HG02938 (cell line): ENCODE measurements at regions not wholly inside any gene's neighbourhood (a gene's known extent, or its start where the extent isn't known, plus 50 kb on each side); places are given as distances from the start of the nearest gene placed in this dataset.

ENCODE experiments used
- ATAC-seq: cut with Tn5 transposase; IDR thresholded peaks from one replicate; pipeline ENCODE4 v1.9.1; 2021; ENCODE audit warnings: mild to moderate bottlenecking, moderate library complexity; ENCODE audit not compliant: unreplicated experiment

DNA sequence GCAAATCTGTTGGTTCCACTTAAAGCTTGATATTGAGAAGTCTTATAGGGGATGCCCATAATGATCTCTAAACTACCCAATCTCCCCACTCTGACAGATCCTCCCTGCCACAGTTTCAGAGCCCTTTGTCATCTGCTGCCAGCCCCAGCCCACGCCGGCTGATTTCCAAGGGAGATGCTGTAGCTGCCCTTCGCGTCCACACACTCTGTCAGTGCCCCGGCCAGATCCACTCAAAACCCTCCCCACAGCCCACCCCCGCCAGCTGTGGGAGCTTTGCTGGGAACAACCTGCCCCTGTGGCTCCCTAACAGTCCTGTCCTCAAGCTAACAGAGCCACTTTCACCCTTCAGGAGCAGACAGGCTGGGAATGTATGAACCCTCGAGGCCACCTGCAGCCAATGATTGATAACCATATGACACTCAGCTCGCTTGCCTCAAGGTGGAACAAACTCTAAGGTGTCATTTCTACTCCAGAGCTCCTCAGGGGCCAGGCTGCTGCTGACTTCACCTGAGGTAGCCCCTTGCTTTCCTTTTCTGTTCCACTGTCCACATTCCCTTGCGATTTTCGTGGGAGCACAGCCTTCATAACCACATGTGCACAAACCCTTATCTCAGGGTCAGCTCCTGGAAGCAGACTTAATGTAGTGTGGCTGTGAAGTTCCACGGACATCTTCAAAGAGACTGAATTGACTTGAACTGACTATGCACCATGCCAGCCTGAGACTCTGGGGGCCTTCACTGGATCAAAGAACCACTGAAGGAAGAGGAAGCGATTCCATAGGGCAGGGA lies 92.6 kb upstream of the LGALSL start:
- ATAC-seq = no peak

DNA sequence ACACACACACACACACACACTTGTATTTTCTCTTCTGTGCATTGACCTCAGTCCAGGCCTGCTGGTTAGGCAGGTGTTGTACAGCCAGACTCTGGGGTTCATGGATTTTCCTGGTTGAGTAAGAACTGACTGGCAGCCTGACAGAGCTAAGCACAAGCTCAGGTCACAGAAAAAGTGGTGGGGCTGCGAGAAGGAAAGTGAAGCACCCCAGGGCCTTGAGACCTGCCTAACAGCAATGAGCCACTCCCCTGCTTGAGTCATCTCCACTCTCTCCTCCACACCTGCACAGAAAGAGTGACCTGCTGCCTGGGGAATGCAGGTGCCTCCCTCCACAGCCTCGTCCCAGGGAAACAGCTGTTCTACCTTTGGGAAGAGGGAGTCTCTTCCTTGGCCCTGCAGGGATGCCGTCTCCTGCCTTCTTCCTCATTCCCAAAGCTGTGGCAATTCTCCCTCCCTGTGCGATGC lies 91.4 kb upstream of the LGALSL start:
- no peak for ATAC-seq

GRCh38 chr2:64363140-64363539 lies 90.8 kb upstream of the LGALSL start:
- no peak for ATAC-seq

DNA sequence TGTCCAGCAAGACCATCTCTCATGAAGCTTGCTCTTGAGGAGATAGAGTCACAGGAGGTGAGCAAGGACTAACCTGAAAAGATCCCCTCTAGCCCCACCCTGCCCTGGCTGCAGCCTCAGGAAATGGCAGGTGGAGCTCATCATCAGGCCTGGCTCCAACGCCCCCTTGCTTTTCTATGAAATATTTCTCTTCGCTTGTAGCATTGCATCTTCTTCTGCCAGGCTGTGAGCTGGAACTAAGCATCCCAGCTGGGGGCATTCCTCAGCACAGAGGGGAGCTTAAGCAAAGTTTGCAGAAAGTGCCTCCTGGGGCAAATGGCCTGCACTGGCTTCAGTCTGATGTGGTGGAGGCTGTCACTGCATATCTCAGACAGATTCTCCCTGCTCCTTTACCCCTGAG lies 90.1 kb upstream of the LGALSL start:
- no peak for ATAC-seq

DNA sequence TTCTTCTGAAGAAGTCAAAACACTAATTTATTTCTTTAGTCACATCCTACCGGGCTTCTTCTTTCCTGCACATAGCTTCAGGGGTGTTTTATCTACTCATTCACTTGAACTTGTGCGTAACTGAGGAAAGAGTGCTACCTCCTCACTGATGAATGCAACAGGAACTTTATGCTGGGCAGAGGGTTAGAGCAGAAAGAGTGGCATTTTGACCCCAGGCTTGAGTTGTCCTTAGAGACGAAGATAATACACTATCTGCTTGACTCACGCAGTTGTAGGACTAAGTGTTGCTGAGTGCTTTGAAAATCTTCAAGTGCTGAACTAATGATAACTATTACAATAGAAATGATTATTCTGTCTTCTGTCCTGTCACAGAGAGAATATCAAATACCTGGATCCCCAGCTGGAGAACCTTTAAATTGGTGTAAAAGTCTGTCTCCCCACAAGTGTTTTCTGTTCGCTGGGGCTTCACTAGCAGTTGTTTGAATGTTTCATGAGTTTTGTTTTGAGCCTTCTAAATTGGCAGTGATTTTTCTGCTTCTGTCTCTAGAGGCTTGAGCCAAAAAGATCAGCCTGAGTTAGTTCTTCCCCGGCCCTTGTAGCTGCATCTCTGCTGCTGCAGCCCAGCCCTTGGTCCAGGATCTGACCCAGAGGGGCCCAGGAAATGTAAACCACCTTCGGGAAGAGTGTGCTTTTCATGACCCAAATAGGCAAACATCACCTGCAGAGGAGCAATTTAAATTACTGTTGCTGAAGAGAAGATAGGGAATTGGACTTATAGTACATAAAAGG lies 86.3 kb upstream of the LGALSL start:
- no peak for ATAC-seq

- ATAC-seq = no peak
Measured at GRCh38 chr2:64369706-64370105, 84.3 kb upstream of the LGALSL start.

- ATAC-seq = no peak
Measured at GRCh38 chr2:64371727-64372126, 82.2 kb upstream of the LGALSL start.

DNA sequence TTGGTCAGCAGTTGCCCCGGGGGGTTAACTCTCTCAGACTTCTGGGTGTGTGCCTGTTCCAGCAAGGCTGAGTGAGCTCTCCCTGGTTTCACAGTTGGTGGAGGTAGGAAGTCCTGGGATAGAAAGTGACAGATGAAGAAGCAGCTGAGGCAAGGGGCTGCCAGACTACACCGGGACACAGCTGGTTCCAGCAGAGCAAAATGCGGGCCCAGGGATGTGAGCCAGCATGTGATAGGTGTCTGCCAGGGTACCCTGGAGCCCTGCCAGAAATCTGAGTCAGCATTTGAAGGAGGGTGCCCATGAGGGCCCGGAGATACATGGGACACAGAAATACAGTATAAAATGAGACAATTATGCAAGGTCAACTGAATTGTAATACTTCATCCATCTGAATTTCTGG lies 79.3 kb upstream of the LGALSL start:
- no peak for ATAC-seq

DNA sequence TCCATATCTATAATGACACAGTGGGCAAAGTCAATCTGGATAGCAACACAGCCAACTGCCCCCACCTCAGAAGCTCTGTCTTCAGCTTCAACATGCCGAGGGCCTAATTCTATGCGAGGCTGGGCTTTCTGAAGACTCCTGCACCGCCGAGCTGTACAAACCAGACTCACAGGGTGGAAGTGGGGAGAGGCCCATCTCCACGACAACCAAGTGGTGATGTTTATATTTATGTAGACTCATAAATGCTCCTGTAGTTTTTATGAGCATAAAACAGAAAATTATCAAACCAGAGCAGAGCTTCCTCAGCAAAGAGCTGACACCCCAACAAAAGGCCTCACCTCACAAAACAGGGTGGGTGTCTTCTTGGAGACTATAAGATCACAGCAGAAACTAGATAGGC lies 77.0 kb upstream of the LGALSL start:
- ATAC-seq = no peak

DNA sequence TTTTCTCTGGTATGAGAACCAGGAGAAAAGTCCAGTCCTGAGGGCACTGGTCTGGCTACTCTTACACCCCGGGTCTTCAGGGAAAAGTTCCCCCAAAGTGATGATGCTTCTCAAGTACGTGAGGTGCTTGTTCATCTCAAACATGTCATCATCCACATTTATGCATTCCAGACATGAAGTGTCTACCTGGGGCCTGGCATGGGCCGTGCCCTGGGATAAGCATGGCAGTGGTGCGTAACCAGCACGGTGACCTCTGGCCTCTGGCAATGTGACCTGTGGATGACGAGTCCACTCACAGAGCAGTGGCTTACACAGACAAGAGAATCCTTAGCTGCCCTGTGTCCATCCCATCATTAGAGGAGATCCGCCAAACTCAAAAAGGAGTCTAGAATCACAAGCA lies 74.8 kb upstream of the LGALSL start:
- no peak for ATAC-seq

GRCh38 chr2:64380853-64381527 lies 73.0 kb upstream of the LGALSL start:
- no peak for ATAC-seq

- no peak for ATAC-seq
Measured at GRCh38 chr2:64383016-64383591, 70.9 kb upstream of the LGALSL start.

DNA sequence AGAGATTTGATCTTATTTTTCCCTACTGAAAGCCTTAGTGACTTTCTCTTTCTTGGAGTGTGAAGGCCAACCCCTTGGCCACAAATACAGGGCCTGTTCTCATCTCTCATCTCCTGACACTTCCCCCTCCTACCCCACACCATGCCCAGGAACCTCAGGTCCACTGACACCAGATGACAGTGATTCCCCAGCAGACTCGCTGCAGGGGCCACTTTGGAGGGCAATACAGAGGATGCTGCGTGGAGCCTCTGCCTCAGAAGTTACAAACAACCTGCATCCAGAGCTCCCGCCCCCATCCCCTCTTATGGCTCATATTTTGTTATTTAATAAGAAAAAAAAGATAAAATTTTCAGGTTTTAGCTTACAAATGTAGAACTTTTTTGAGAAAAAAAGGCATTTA lies 70.1 kb upstream of the LGALSL start:
- no peak for ATAC-seq

DNA sequence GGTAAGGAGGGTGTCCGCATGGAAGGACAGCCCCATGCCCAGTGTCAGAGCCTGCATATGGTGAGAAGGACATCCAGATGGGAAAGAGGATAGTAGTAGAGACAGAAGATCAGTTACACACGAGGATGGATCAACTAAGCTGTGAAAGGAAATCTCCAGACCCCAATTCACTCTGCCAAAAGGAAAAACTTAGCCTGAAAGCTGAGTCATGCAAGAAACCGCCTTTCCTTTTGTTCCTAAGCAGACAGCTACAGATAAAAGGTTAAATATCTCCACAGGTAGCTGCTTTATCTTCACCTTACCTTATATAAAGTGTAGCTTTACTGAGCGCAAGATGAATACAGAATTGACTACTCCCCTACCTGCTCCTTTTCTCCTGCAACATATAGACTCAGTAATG lies 67.3 kb upstream of the LGALSL start:
- ATAC-seq = no peak

DNA sequence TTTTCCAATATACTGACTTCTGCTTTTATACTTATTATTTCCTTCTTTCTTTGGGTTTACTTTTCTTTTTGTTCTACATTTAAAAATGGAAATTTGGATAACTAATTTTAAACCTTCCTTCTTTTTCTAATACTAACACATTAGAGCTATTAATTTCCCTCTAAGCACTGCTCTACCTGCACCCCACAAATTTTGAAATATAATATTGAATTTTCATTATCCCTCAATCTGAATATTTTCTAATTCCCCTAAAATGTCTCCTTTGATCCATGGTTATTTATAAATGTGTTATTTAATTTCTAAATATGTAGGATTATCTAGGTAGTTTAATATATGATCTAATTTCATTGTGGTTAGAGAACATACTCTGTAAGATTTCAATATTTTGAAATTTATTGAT lies 63.4 kb upstream of the LGALSL start:
- ATAC-seq = no peak

DNA sequence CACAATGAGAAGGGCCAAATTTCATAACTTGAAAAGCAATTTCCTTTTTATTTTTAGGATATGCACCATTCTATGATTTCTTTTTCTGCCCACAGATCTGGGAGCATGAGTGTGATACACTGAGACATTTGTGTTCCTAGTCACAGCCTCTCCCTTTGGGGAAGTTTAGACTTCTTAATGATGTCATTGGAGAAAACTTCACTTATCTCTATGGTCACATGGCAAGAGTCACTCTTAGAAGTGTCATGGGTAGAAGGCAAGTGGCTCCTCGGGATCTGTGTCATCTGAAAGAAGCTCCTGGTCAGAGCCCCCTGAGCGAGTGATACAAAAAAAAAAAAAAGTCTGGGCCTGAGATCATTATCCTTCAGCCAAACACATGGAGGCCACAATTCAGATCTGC lies 62.5 kb upstream of the LGALSL start:
- no peak for ATAC-seq

- ATAC-seq = no peak
Measured at GRCh38 chr2:64391940-64392339, 62.0 kb upstream of the LGALSL start.

- no peak for ATAC-seq
Measured at GRCh38 chr2:64392529-64392928, 61.4 kb upstream of the LGALSL start.

- no peak for ATAC-seq
Measured at GRCh38 chr2:64393383-64394010, 60.5 kb upstream of the LGALSL start.

- ATAC-seq = no peak
Measured at GRCh38 chr2:64394153-64394552, 59.8 kb upstream of the LGALSL start.

GRCh38 chr2:64396001-64396400 lies 58.0 kb upstream of the LGALSL start:
- no peak for ATAC-seq
